ENCODE measurements at regions not wholly inside any gene's neighbourhood (a gene's known extent, or its start where the extent isn't known, plus 50 kb on each side); places are given as distances from the start of the nearest gene placed in this dataset.

GRCh38 chr3:83074485-83074884, 1313.0 kb upstream of the GBE1 start:
- H3K18ac ChIP-seq (ENCODE audit: low read length), result no peak overlapping the region
- no peaks in the 10 kb centered on the region for H3K36me3 ChIP-seq (ENCODE audit: control insufficient read depth, insufficient read depth, low read length)
- no peak overlapping the region for H2BK5ac ChIP-seq (ENCODE audit: low read length)
- H3K56ac ChIP-seq (ENCODE audit: low read length), result no peak overlapping the region
- no peak overlapping the region for H2BK120ac ChIP-seq (ENCODE audit: low read depth, low read length)
- H3K27me3 ChIP-seq (ENCODE audit: insufficient read depth, low read length, poor library complexity), result no peaks in the 10 kb centered on the region
- no peak overlapping the region for H3K9ac ChIP-seq (ENCODE audit: low read length)
- H2BK15ac ChIP-seq (replicated peaks; ENCODE audit: low read depth), result no peak overlapping the region
- no peak overlapping the region for H3K4ac ChIP-seq (ENCODE audit: low read depth, low read length)
- no peak overlapping the region for H3K4me3 ChIP-seq (ENCODE audit: low read length)
- H3K23ac ChIP-seq (ENCODE audit: low read length), result no peak overlapping the region
- H3K79me1 ChIP-seq (ENCODE audit: low read length), result no peaks in the 10 kb centered on the region
- no peak overlapping the region for H2AK5ac ChIP-seq (ENCODE audit: low read length)
- H3K27ac ChIP-seq (ENCODE audit: low read depth, low read length), result no peak overlapping the region
- no peak overlapping the region for H4K5ac ChIP-seq (ENCODE audit: low read length)
- H3K79me2 ChIP-seq (ENCODE audit: control insufficient read depth, insufficient read depth, low read length), result no peaks in the 10 kb centered on the region
- no peak overlapping the region for H3K4me2 ChIP-seq (ENCODE audit: low read length)
- no peak for DNase-seq
- no peaks in the 10 kb centered on the region for H3K4me1 ChIP-seq (ENCODE audit: control insufficient read depth, low read depth, low read length)
- no peak overlapping the region for H4K8ac ChIP-seq (ENCODE audit: low read depth, low read length)

DNA sequence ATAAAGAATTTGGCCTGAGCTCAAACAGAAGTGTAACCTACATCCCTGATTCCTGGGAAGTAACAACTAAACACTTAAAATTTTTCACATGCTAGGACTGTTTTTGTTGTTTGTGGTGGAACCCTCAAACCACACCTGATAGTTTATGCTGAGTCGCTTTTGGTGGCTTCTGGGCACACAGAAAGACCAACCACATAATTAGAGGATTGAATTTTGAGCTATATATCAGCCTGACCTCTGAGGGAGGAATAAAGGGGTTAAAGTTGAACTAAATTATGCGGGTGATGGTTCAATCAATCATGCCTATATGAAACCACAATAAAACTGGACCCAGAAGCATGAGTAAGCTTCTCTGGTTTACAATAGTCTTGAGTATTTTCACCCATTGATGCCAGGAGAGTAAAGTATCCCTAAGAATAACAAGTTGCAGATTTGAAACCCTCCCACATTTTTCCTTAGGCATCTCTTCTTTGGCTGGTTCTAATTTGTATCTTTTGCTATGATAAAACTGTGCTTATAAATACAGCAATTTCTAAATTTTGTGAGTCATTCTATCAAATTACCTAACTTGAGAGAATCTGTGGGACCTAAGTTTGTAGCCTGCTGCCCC, 1304.5 kb upstream of the GBE1 start:
- Histone ChIP-seq H2AK5ac (ENCODE audit: low read length) (no peak overlapping the region), H3K18ac (ENCODE audit: low read length) (no peak overlapping the region), H3K79me2 (ENCODE audit: control insufficient read depth, insufficient read depth, low read length) (no peaks in the 10 kb centered on the region), H3K9ac (ENCODE audit: low read length) (no peak overlapping the region), H3K4ac (ENCODE audit: low read depth, low read length) (no peak overlapping the region), H2BK120ac (ENCODE audit: low read depth, low read length) (no peak overlapping the region), H2BK15ac (replicated peaks; ENCODE audit: low read depth) (no peak overlapping the region), H4K5ac (ENCODE audit: low read length) (no peak overlapping the region), H3K4me2 (ENCODE audit: low read length) (no peak overlapping the region), H3K4me3 (ENCODE audit: low read length) (no peak overlapping the region), H3K23ac (ENCODE audit: low read length) (no peak overlapping the region), H3K36me3 (ENCODE audit: control insufficient read depth, insufficient read depth, low read length) (no peaks in the 10 kb centered on the region), H4K8ac (ENCODE audit: low read depth, low read length) (no peak overlapping the region), H3K56ac (ENCODE audit: low read length) (no peak overlapping the region), H3K79me1 (ENCODE audit: low read length) (no peaks in the 10 kb centered on the region), H3K4me1 (ENCODE audit: control insufficient read depth, low read depth, low read length) (no peaks in the 10 kb centered on the region), H3K27me3 (ENCODE audit: insufficient read depth, low read length, poor library complexity) (no peaks in the 10 kb centered on the region), H3K27ac (ENCODE audit: low read depth, low read length) (no peak overlapping the region), H2BK5ac (ENCODE audit: low read length) (no peak overlapping the region)
- DNase-seq, result no peak
- no CpG with 5 or more reads among the region's 2 CpGs for WGBS (ENCODE audit: extremely low coverage, insufficient coverage, low lambda C conversion rate)

DNA sequence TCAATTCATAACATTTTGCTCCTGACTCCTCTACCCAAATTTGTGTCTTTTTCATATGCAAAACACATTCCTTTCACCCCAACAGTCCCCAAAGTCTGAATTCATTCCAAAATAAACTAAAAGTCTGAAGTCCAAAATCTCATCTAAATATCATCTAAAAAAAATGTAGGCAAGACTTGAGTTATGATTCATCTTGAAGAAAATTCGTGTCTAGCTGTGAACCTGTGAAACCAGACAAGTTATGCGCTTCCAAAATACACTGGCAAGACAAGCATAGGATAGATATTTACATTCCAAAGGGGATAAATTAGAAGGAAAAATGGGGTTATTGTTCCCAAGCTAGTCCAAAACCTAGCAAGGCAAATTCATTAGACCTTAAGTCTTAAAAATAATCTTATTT, 1302.0 kb upstream of the GBE1 start:
- no peak overlapping the region for H2AK5ac ChIP-seq (ENCODE audit: low read length)
- H3K27ac ChIP-seq (ENCODE audit: low read depth, low read length), result no peak overlapping the region
- no peak overlapping the region for H4K5ac ChIP-seq (ENCODE audit: low read length)
- no peak overlapping the region for H2BK5ac ChIP-seq (ENCODE audit: low read length)
- no peaks in the 10 kb centered on the region for H3K79me2 ChIP-seq (ENCODE audit: control insufficient read depth, insufficient read depth, low read length)
- DNase-seq, result no peak
- no peak overlapping the region for H3K4me2 ChIP-seq (ENCODE audit: low read length)
- H3K27me3 ChIP-seq (ENCODE audit: insufficient read depth, low read length, poor library complexity), result no peaks in the 10 kb centered on the region
- no peak overlapping the region for H3K18ac ChIP-seq (ENCODE audit: low read length)
- H2BK120ac ChIP-seq (ENCODE audit: low read depth, low read length), result no peak overlapping the region
- no peak overlapping the region for H3K4ac ChIP-seq (ENCODE audit: low read depth, low read length)
- H3K79me1 ChIP-seq (ENCODE audit: low read length), result no peaks in the 10 kb centered on the region
- no peaks in the 10 kb centered on the region for H3K4me1 ChIP-seq (ENCODE audit: control insufficient read depth, low read depth, low read length)
- no peak overlapping the region for H3K4me3 ChIP-seq (ENCODE audit: low read length)
- no peak overlapping the region for H4K8ac ChIP-seq (ENCODE audit: low read depth, low read length)
- H3K9ac ChIP-seq (ENCODE audit: low read length), result no peak overlapping the region
- H3K23ac ChIP-seq (ENCODE audit: low read length), result no peak overlapping the region
- H2BK15ac ChIP-seq (replicated peaks; ENCODE audit: low read depth), result no peak overlapping the region
- no peaks in the 10 kb centered on the region for H3K36me3 ChIP-seq (ENCODE audit: control insufficient read depth, insufficient read depth, low read length)
- no CpG with 5 or more reads among the region's 2 CpGs for WGBS (ENCODE audit: extremely low coverage, insufficient coverage, low lambda C conversion rate)
- no peak overlapping the region for H3K56ac ChIP-seq (ENCODE audit: low read length)

DNA sequence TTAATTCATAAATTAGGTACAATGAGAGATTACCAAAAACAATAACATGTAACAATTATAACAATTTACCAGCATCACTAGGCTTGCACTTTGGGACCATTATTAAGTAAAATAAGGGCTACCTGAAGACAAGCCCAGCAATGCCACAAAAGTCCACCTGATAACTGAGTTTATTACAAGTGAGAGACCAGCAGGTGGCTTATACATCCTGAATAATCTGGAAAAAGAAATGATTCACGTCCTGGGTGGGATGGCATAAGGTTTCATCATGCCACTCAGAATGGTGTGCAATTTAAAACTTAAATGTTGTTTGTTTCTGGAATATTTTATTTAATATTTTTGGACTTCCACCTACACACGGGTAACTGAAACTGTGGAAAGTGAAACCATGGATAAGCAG, 1287.1 kb upstream of the GBE1 start:
- Histone ChIP-seq H3K4me3 (ENCODE audit: low read length) (no peak overlapping the region), H3K18ac (ENCODE audit: low read length) (no peak overlapping the region), H3K36me3 (ENCODE audit: control insufficient read depth, insufficient read depth, low read length) (no peaks in the 10 kb centered on the region), H3K23ac (ENCODE audit: low read length) (no peak overlapping the region), H2BK15ac (replicated peaks; ENCODE audit: low read depth) (no peak overlapping the region), H3K56ac (ENCODE audit: low read length) (no peak overlapping the region), H3K79me2 (ENCODE audit: control insufficient read depth, insufficient read depth, low read length) (no peaks in the 10 kb centered on the region), H3K4ac (ENCODE audit: low read depth, low read length) (no peak overlapping the region), H3K79me1 (ENCODE audit: low read length) (no peaks in the 10 kb centered on the region), H3K27me3 (ENCODE audit: insufficient read depth, low read length, poor library complexity) (no peaks in the 10 kb centered on the region), H3K9ac (ENCODE audit: low read length) (no peak overlapping the region), H3K27ac (ENCODE audit: low read depth, low read length) (no peak overlapping the region), H4K5ac (ENCODE audit: low read length) (no peak overlapping the region), H3K4me2 (ENCODE audit: low read length) (no peak overlapping the region), H2BK120ac (ENCODE audit: low read depth, low read length) (no peak overlapping the region), H4K8ac (ENCODE audit: low read depth, low read length) (no peak overlapping the region), H2BK5ac (ENCODE audit: low read length) (no peak overlapping the region), H3K4me1 (ENCODE audit: control insufficient read depth, low read depth, low read length) (no peaks in the 10 kb centered on the region), H2AK5ac (ENCODE audit: low read length) (no peak overlapping the region)
- WGBS (ENCODE audit: extremely low coverage, insufficient coverage, low lambda C conversion rate), result no CpG with 5 or more reads among the region's 2 CpGs
- no peak for DNase-seq

DNA sequence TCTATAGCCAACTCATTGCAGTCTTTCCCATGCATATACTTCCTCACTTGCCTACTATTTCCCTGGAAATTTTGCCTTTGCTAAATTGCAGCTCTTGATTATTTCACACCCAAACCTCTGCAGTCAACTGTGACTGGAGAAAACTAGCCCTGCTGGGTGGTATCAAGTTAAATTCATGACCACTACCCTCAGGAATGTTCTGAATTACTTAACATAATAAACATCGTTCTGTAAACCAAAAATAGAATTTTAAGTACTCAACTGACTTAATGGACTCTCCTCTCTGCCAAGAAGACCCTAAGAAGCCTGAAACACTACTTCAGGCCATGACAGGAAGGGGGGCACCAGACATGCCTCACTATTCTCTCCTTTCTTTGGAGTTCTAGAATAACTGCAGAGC, 1278.0 kb upstream of the GBE1 start:
- no peak overlapping the region for H3K56ac ChIP-seq (ENCODE audit: low read length)
- H4K8ac ChIP-seq (ENCODE audit: low read depth, low read length), result no peak overlapping the region
- H2BK15ac ChIP-seq (replicated peaks; ENCODE audit: low read depth), result no peak overlapping the region
- no peaks in the 10 kb centered on the region for H3K36me3 ChIP-seq (ENCODE audit: control insufficient read depth, insufficient read depth, low read length)
- no peaks in the 10 kb centered on the region for H3K79me1 ChIP-seq (ENCODE audit: low read length)
- no peak overlapping the region for H3K27ac ChIP-seq (ENCODE audit: low read depth, low read length)
- DNase-seq, result peak; percentile 11
- no peak overlapping the region for H3K4me3 ChIP-seq (ENCODE audit: low read length)
- WGBS (ENCODE audit: extremely low coverage, insufficient coverage, low lambda C conversion rate), result no CpG with 5 or more reads among the region's 1 CpG
- no peak overlapping the region for H4K5ac ChIP-seq (ENCODE audit: low read length)
- no peak overlapping the region for H3K23ac ChIP-seq (ENCODE audit: low read length)
- no peaks in the 10 kb centered on the region for H3K79me2 ChIP-seq (ENCODE audit: control insufficient read depth, insufficient read depth, low read length)
- H2BK120ac ChIP-seq (ENCODE audit: low read depth, low read length), result no peak overlapping the region
- no peak overlapping the region for H2BK5ac ChIP-seq (ENCODE audit: low read length)
- H2AK5ac ChIP-seq (ENCODE audit: low read length), result no peak overlapping the region
- no peak overlapping the region for H3K9ac ChIP-seq (ENCODE audit: low read length)
- H3K18ac ChIP-seq (ENCODE audit: low read length), result no peak overlapping the region
- H3K4ac ChIP-seq (ENCODE audit: low read depth, low read length), result no peak overlapping the region
- H3K4me1 ChIP-seq (ENCODE audit: control insufficient read depth, low read depth, low read length), result no peaks in the 10 kb centered on the region
- H3K27me3 ChIP-seq (ENCODE audit: insufficient read depth, low read length, poor library complexity), result no peaks in the 10 kb centered on the region
- H3K4me2 ChIP-seq (ENCODE audit: low read length), result no peak overlapping the region

GRCh38 chr3:83035704-83036010, 1274.2 kb upstream of the GBE1 start:
- no peak overlapping the region for H3K18ac ChIP-seq (ENCODE audit: low read length)
- H3K79me1 ChIP-seq (ENCODE audit: low read length), result no peaks in the 10 kb centered on the region
- no peak overlapping the region for H3K4me3 ChIP-seq (ENCODE audit: low read length)
- H3K23ac ChIP-seq (ENCODE audit: low read length), result no peak overlapping the region
- H4K8ac ChIP-seq (ENCODE audit: low read depth, low read length), result no peak overlapping the region
- no peak overlapping the region for H3K9ac ChIP-seq (ENCODE audit: low read length)
- WGBS (ENCODE audit: extremely low coverage, insufficient coverage, low lambda C conversion rate), result no CpG with 5 or more reads among the region's 2 CpGs
- no peaks in the 10 kb centered on the region for H3K4me1 ChIP-seq (ENCODE audit: control insufficient read depth, low read depth, low read length)
- no peak for DNase-seq
- H3K4me2 ChIP-seq (ENCODE audit: low read length), result no peak overlapping the region
- H2BK120ac ChIP-seq (ENCODE audit: low read depth, low read length), result no peak overlapping the region
- no peak overlapping the region for H2BK5ac ChIP-seq (ENCODE audit: low read length)
- H3K27ac ChIP-seq (ENCODE audit: low read depth, low read length), result no peak overlapping the region
- H3K36me3 ChIP-seq (ENCODE audit: control insufficient read depth, insufficient read depth, low read length), result no peaks in the 10 kb centered on the region
- no peak overlapping the region for H3K56ac ChIP-seq (ENCODE audit: low read length)
- no peaks in the 10 kb centered on the region for H3K27me3 ChIP-seq (ENCODE audit: insufficient read depth, low read length, poor library complexity)
- H2AK5ac ChIP-seq (ENCODE audit: low read length), result no peak overlapping the region
- H4K5ac ChIP-seq (ENCODE audit: low read length), result no peak overlapping the region
- H3K4ac ChIP-seq (ENCODE audit: low read depth, low read length), result no peak overlapping the region
- H3K79me2 ChIP-seq (ENCODE audit: control insufficient read depth, insufficient read depth, low read length), result no peaks in the 10 kb centered on the region
- no peak overlapping the region for H2BK15ac ChIP-seq (replicated peaks; ENCODE audit: low read depth)
